ENCODE measurements at regions not wholly inside any gene's neighbourhood (a gene's known extent, or its start where the extent isn't known, plus 50 kb on each side); places are given as distances from the start of the nearest gene placed in this dataset.

GRCh38 chr13:99662678-99663077 is 161.4 kb downstream of the TM9SF2 start:
- no peak for FAIRE-seq
- DNase-seq (ENCODE audit: insufficient read length, low spot score): no peak
- no peak for TF ChIP-seq CTCF (IDR thresholded peaks at IDR 0.05; ENCODE audit: insufficient read depth, missing control alignments)

GRCh38 chr13:99661791-99662190 is 160.5 kb downstream of the TM9SF2 start:
- FAIRE-seq (no peak), DNase-seq (ENCODE audit: insufficient read length, low spot score) (no peak)
- TF ChIP-seq CTCF (IDR thresholded peaks at IDR 0.05; ENCODE audit: insufficient read depth, missing control alignments): no peak

- DNase-seq (ENCODE audit: insufficient read length, low spot score): no peak
- no peak for TF ChIP-seq CTCF (IDR thresholded peaks at IDR 0.05; ENCODE audit: insufficient read depth, missing control alignments)
- no peak for FAIRE-seq
Measured at GRCh38 chr13:99659866-99660554, 158.7 kb downstream of the TM9SF2 start.

GRCh38 chr13:99659226-99659625 is 158.0 kb downstream of the TM9SF2 start:
- no peak for FAIRE-seq
- TF ChIP-seq CTCF (IDR thresholded peaks at IDR 0.05; ENCODE audit: insufficient read depth, missing control alignments): no peak
- no peak for DNase-seq (ENCODE audit: insufficient read length, low spot score)

GRCh38 chr13:99658261-99658991 is 157.2 kb downstream of the TM9SF2 start:
- peak; percentile 32 for TF ChIP-seq CTCF (IDR thresholded peaks at IDR 0.05; ENCODE audit: insufficient read depth, missing control alignments)
- no peak for FAIRE-seq
- DNase-seq (ENCODE audit: insufficient read length, low spot score): no peak

- TF ChIP-seq CTCF (IDR thresholded peaks at IDR 0.05; ENCODE audit: insufficient read depth, missing control alignments): no peak
- no peak for DNase-seq (ENCODE audit: insufficient read length, low spot score)
- no peak for FAIRE-seq
Measured at GRCh38 chr13:99657848-99658260, 156.6 kb downstream of the TM9SF2 start.

GRCh38 chr13:99656844-99657381 is 155.6 kb downstream of the TM9SF2 start:
- DNase-seq (ENCODE audit: insufficient read length, low spot score) (no peak), FAIRE-seq (no peak)
- TF ChIP-seq CTCF (IDR thresholded peaks at IDR 0.05; ENCODE audit: insufficient read depth, missing control alignments): no peak
